B cell (primary cell): ENCODE measurements at regions not wholly inside any gene's neighbourhood (a gene's known extent, or its start where the extent isn't known, plus 50 kb on each side); places are given as distances from the start of the nearest gene placed in this dataset.

Experiments used
- ATAC-seq: fragments of 200-7000 bp; cut with Tn5 transposase; one replicate; pipeline ENCODE4 v1.10.0; 2021; ENCODE audit warnings: low read depth, mild to moderate bottlenecking, moderate number of reproducible peaks, moderate library complexity
- CTCF ChIA-PET: fragments of 350-600 bp; sonication (Branson Sonifier 250); formaldehyde crosslinking; loops from one replicate; lab custom pipeline; 2021; ENCODE audit warnings: antibody characterized with exemption, inconsistent platforms; lab: Charles Lee
- POLR2A ChIA-PET: fragments of 350-600 bp; sonication (Branson Sonifier 250); formaldehyde crosslinking; loops from one replicate; lab custom pipeline; 2021; ENCODE audit warnings: antibody characterized with exemption; lab: Charles Lee
- DNase-seq: peaks from one replicate; pipeline ENCODE4 v3.0.0; 2013
- H2AFZ ChIP-seq: 2 replicates; pipeline ENCODE4 v1.6.1; 2012; ENCODE audit warnings: mild to moderate bottlenecking, low read depth, low read length; ENCODE audit not compliant: insufficient read depth, poor library complexity, severe bottlenecking
- H3K27ac ChIP-seq, 2 donors: 1 replicate in 1 of 2; 2 replicates in 1 of 2; pipeline ENCODE4 v1.5.1; 2012 to 2013; ENCODE audit warnings: low read length in 2 of 2, mild to moderate bottlenecking in 2 of 2, moderate library complexity in 1 of 2
- H3K27me3 ChIP-seq, 4 experiments: fragments of 200-600 bp in 1 of 4; sonication (generic) in 1 of 4; replicated peaks in 1 of 4; 1 replicate in 2 of 4; 2 replicates in 2 of 4; pipeline versions ENCODE4 v1.6.1 to v1.7.0; 2013 to 2016; ENCODE audit warnings: low read length in 3 of 4, mild to moderate bottlenecking in 2 of 4, mixed read lengths in 1 of 4, moderate library complexity in 1 of 4; ENCODE audit not compliant: insufficient read depth in 4 of 4, control insufficient read depth in 3 of 4; ENCODE audit errors: control extremely low read depth in 1 of 4
- H3K36me3 ChIP-seq, 2 experiments: replicated peaks in 1 of 2; 1 replicate in 1 of 2; 2 replicates in 1 of 2; pipeline versions ENCODE4 v1.6.1 to v1.7.1; 2013; ENCODE audit warnings: low read length in 1 of 2; ENCODE audit not compliant: insufficient read depth in 2 of 2, control insufficient read depth in 1 of 2; ENCODE audit errors: control extremely low read depth in 1 of 2, extremely low read depth in 1 of 2
- H3K4me1 ChIP-seq, 2 donors: fragments of 200-600 bp in 1 of 2; sonication (generic) in 1 of 2; 1 replicate in 1 of 2; 2 replicates in 1 of 2; pipeline versions ENCODE4 v1.5.1 to v1.6.1; 2013 to 2017; ENCODE audit warnings: low read length in 2 of 2; ENCODE audit not compliant: control insufficient read depth in 2 of 2, insufficient read depth in 2 of 2
- H3K4me2 ChIP-seq: replicated peaks from 2 replicates; pipeline ENCODE3; 2012; ENCODE audit warnings: mild to moderate bottlenecking, low read depth, low read length; ENCODE audit not compliant: poor library complexity, severe bottlenecking
- H3K4me3 ChIP-seq, 5 experiments: fragments of 200-600 bp in 1 of 5; sonication (generic) in 1 of 5; 1 replicate in 3 of 5; 2 replicates in 2 of 5; pipeline versions ENCODE4 v1.5.1 to v1.7.0; 2011 to 2016; ENCODE audit warnings: low read length in 4 of 5, mild to moderate bottlenecking in 4 of 5, low read depth in 2 of 5, control low read depth in 1 of 5, moderate library complexity in 1 of 5; ENCODE audit not compliant: insufficient read depth in 1 of 5; ENCODE audit errors: control extremely low read depth in 1 of 5, extremely low read depth in 1 of 5
- H3K79me2 ChIP-seq: fragments of 200-600 bp; sonication (generic); one replicate; pipeline ENCODE4 v1.6.0; 2016; ENCODE audit warnings: low read length; ENCODE audit not compliant: control insufficient read depth, insufficient read depth
- H3K9ac ChIP-seq: fragments of 200-600 bp; sonication (generic); 2 replicates; pipeline ENCODE4 v1.6.1; 2017; ENCODE audit warnings: mild to moderate bottlenecking, low read length, moderate library complexity
- H3K9me3 ChIP-seq, 3 donors: one replicate each; pipeline versions ENCODE4 v1.6.1 to v1.7.1; 2013; ENCODE audit warnings: low read length in 2 of 3; ENCODE audit not compliant: control insufficient read depth in 2 of 3, insufficient read depth in 1 of 3; ENCODE audit errors: control extremely low read depth in 1 of 3
- H4K20me1 ChIP-seq: 2 replicates; pipeline ENCODE4 v1.6.0; 2012; ENCODE audit warnings: mild to moderate bottlenecking, low read length; ENCODE audit not compliant: insufficient read depth, control insufficient read depth, poor library complexity, severe bottlenecking
- H3K27ac Mint-ChIP-seq: one replicate; pipeline ENCODE4 v1.8.0; 2021; ENCODE audit warnings: mixed read lengths
- H3K27me3 Mint-ChIP-seq: one replicate; pipeline ENCODE4 v1.8.0; 2021; ENCODE audit warnings: mixed read lengths
- H3K4me1 Mint-ChIP-seq: one replicate; pipeline ENCODE4 v1.8.0; 2021; ENCODE audit warnings: mixed read lengths
- H3K4me3 Mint-ChIP-seq: one replicate; pipeline ENCODE4 v1.8.0; 2021; ENCODE audit warnings: mixed read lengths
- H3K9me3 Mint-ChIP-seq: one replicate; pipeline ENCODE4 v1.8.0; 2022; ENCODE audit warnings: mixed read lengths; ENCODE audit not compliant: insufficient read depth
- CTCF ChIP-seq: fragments of 200-600 bp; IDR thresholded peaks from one replicate; pipeline ENCODE4 v1.8.0; 2022; ENCODE audit warnings: antibody characterized with exemption, mild to moderate bottlenecking
- EZH2 ChIP-seq: IDR thresholded peaks from 2 replicates; pipeline ENCODE4 v1.6.1; 2012; ENCODE audit warnings: borderline replicate concordance, low read depth, mild to moderate bottlenecking, moderate library complexity, low read length; ENCODE audit not compliant: insufficient read depth, poor library complexity, severe bottlenecking
- WGBS: methylation state at CpG from one replicate; pipeline ENCODE4 v1.1.5; 2013; ENCODE audit warnings: missing lambda C conversion rate; ENCODE audit not compliant: insufficient coverage; 5-methylcytosine and 5-hydroxymethylcytosine counted together
- intact Hi-C: fragments of 100-400 bp; cut with micrococcal nuclease; formaldehyde crosslinking; loops from one replicate; pipeline ENCODE4 v1.10.0; 2022

- TF ChIP-seq CTCF (no peak), EZH2 (no peak)
- H3K27me3 Mint-ChIP-seq = peaks cover 45% of the 10 kb centered on the region
- H3K9me3 ChIP-seq = no peaks in the 10 kb centered on the region
- H3K27ac ChIP-seq = no peak overlapping the region
- WGBS = 90% methylated on average over 7 of the region's 7 CpGs
- no peak for DNase-seq
- ChIA-PET CTCF (no interaction called here), POLR2A (no interaction called here)
- no peaks in the 10 kb centered on the region for H3K79me2 ChIP-seq
- no peak overlapping the region for H3K4me3 ChIP-seq
- H4K20me1 ChIP-seq = no peaks in the 10 kb centered on the region
- no peaks in the 10 kb centered on the region for H3K4me1 Mint-ChIP-seq
- ATAC-seq = no peak
- no peaks in the 10 kb centered on the region for H3K9me3 Mint-ChIP-seq
- H3K4me3 Mint-ChIP-seq = no peak overlapping the region
- H3K36me3 ChIP-seq = no peaks in the 10 kb centered on the region
- H3K4me1 ChIP-seq = no peaks in the 10 kb centered on the region
- no peak overlapping the region for H3K27ac Mint-ChIP-seq
- H3K27me3 ChIP-seq = peaks cover 0 to 10% (median 0%) of the 10 kb centered on the region in 4 experiments
- no peak overlapping the region for H3K9ac ChIP-seq
- intact Hi-C loops = no loop called here
- no peak overlapping the region for H3K4me2 ChIP-seq
- H2AFZ ChIP-seq = no peak overlapping the region
Observed at GRCh38 chr7:36035186-36035585, 117.9 kb upstream of the EEPD1 start.

DNA sequence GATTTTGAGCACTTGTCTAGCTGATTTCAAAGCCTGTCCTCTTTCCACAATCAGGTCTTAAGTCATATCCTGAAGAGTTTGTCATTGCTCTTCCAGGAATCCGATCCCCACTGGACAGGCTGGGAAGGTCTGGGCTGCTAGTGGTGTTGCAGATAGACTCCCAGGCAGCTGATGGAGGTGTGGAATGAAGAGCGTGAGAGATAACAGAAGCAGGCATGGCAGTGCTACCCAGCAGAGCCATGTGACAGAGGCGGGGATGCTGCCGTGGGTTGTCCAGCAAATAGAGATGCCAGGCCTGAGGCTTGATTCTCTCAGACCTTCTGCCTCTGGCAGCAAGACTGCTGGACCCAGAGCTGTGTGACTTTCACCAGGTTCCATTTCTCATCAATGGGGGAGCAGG, 116.5 kb upstream of the EEPD1 start:
- H3K36me3 ChIP-seq = no peaks in the 10 kb centered on the region
- no peak overlapping the region for H3K4me3 ChIP-seq
- no peak overlapping the region for H3K27ac ChIP-seq
- no peaks in the 10 kb centered on the region for H3K79me2 ChIP-seq
- Mint-ChIP-seq H3K27me3 (peaks cover 40% of the 10 kb centered on the region), H3K27ac (no peak overlapping the region), H3K4me3 (no peak overlapping the region), H3K9me3 (no peaks in the 10 kb centered on the region), H3K4me1 (no peaks in the 10 kb centered on the region)
- no peak overlapping the region for H2AFZ ChIP-seq
- DNase-seq = no peak
- 81% methylated on average over 4 of the region's 4 CpGs for WGBS
- ATAC-seq = no peak
- H3K9ac ChIP-seq = no peak overlapping the region
- no peaks in the 10 kb centered on the region for H4K20me1 ChIP-seq
- H3K27me3 ChIP-seq = peaks cover 0 to 5% (median 0%) of the 10 kb centered on the region in 4 experiments
- no peaks in the 10 kb centered on the region for H3K9me3 ChIP-seq
- no peaks in the 10 kb centered on the region for H3K4me1 ChIP-seq
- ChIA-PET POLR2A (no interaction called here), CTCF (no interaction called here)
- TF ChIP-seq EZH2 (no peak), CTCF (no peak)
- intact Hi-C loops = no loop called here
- no peak overlapping the region for H3K4me2 ChIP-seq
